Duodenal mucosa (tissue), 2 donors: ENCODE measurements at regions not wholly inside any gene's neighbourhood (a gene's known extent, or its start where the extent isn't known, plus 50 kb on each side); places are given as distances from the start of the nearest gene placed in this dataset.
"Not testable (repeated sequence)": the region's sequence is repeated elsewhere in the genome, so short reads cannot be mapped to it uniquely, and the experiment has no call there.

Experiments
- H3K27ac ChIP-seq: one replicate; pipeline ENCODE4 v1.7.0; 2013; ENCODE audit warnings: low read depth, low read length
- H3K27me3 ChIP-seq, 2 donors: one replicate each; pipeline ENCODE4 v1.7.0; 2013; ENCODE audit warnings: low read length in 2 of 2, control low read depth in 1 of 2; ENCODE audit not compliant: insufficient read depth in 2 of 2, control insufficient read depth in 1 of 2
- H3K36me3 ChIP-seq, 2 donors: one replicate each; pipeline ENCODE4 v1.7.0; 2013; ENCODE audit warnings: low read length in 2 of 2, control low read depth in 1 of 2; ENCODE audit not compliant: insufficient read depth in 2 of 2, control insufficient read depth in 1 of 2
- H3K4me1 ChIP-seq, 2 donors: one replicate each; pipeline ENCODE4 v1.7.0; 2013; ENCODE audit warnings: low read length in 2 of 2, control low read depth in 1 of 2; ENCODE audit not compliant: insufficient read depth in 2 of 2, control insufficient read depth in 1 of 2
- H3K4me3 ChIP-seq, 2 donors: one replicate each; pipeline ENCODE4 v1.7.0; 2013; ENCODE audit warnings: low read length in 2 of 2, low read depth in 1 of 2
- H3K9ac ChIP-seq, 2 donors: one replicate each; pipeline ENCODE4 v1.7.0; 2013; ENCODE audit warnings: low read length in 2 of 2, low read depth in 1 of 2
- H3K9me3 ChIP-seq, 2 donors: one replicate each; pipeline ENCODE4 v1.7.0; 2013; ENCODE audit warnings: low read length in 2 of 2, control low read depth in 1 of 2; ENCODE audit not compliant: control insufficient read depth in 1 of 2

DNA sequence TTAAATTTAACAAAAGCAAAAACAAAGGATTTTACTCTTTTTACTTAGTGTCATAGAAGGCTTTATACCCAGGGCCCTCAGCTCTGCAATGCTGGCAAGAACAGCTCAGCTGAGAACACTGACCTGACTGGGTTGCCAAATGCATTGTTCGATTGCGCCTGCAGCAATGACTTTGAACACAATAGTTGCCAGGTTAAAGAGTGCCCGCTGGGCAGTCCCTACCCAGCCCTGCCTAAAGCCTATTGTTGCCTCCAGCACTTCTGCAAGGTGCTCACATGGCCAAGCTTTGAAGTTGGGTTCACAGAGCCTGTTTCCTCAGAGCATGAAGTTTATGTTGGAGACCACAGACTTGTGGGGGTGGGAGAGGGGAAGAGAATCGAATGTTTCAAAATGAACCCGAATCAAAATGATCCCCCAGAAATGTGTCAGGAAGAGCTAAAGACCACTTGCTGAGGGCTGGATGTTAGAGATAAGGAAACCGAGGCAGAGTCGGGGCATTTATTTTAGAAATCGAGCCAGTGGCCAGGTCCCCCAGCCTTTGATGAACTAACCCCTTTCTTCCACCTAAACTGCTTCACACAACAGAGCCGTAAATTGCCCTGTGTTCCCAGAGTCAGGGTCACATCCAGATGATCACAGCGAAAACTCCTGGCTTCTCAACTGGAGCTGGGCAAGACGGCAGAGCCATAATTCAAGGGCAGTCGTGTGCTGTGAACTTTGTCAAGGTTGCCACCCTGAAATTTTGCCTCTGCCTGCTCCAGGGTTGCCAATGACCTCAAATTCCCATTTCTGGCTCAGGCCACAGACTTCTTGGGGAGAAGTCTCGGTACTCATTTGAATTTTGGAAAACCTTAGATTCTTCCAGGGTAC lies 55.0 kb downstream of the FOXA2 start:
- Histone ChIP-seq H3K4me3 (no peak overlapping the region), H3K27ac (no peak overlapping the region), H3K9me3 (no peaks in the 10 kb centered on the region), H3K27me3 (no peaks in the 10 kb centered on the region), H3K9ac (no peak overlapping the region), H3K36me3 (no peaks in the 10 kb centered on the region), H3K4me1 (no peaks in the 10 kb centered on the region)

- no peaks in the 10 kb centered on the region for H3K27me3 ChIP-seq
- no peaks in the 10 kb centered on the region for H3K36me3 ChIP-seq
- no peak overlapping the region for H3K27ac ChIP-seq
- no peak overlapping the region for H3K9ac ChIP-seq
- no peak overlapping the region for H3K4me3 ChIP-seq
- no peaks in the 10 kb centered on the region for H3K9me3 ChIP-seq
- H3K4me1 ChIP-seq, result peaks cover 0 to 4% of the 10 kb centered on the region in 2 donors
Observed at GRCh38 chr20:22526512-22527012, 57.8 kb downstream of the FOXA2 start.

DNA sequence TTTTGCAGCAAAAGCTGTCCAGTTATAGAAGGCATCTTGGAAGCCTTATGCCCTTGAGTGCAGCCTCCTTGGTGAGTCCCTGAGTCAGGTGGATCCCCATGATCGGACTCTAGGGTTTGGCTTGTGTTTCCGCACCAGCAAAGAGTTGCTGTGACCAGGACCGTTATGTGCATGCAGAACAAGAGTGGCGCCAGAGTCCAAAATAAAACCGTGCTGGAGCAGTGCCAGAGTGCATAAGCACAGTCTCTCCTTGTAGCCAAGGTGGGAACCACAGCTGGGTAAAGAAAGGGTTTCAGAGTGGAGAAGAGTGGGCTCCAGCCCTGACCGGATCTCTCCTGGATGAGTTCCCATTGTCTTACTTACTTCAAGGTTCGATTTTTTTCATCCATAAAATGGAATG lies 58.6 kb downstream of the FOXA2 start:
- peaks cover 0 to 4% of the 10 kb centered on the region in 2 donors for H3K4me1 ChIP-seq
- no peaks in the 10 kb centered on the region for H3K27me3 ChIP-seq
- no peak overlapping the region for H3K27ac ChIP-seq
- H3K9ac ChIP-seq, result no peak overlapping the region
- no peaks in the 10 kb centered on the region for H3K9me3 ChIP-seq
- H3K36me3 ChIP-seq, result no peaks in the 10 kb centered on the region
- H3K4me3 ChIP-seq, result no peak overlapping the region

DNA sequence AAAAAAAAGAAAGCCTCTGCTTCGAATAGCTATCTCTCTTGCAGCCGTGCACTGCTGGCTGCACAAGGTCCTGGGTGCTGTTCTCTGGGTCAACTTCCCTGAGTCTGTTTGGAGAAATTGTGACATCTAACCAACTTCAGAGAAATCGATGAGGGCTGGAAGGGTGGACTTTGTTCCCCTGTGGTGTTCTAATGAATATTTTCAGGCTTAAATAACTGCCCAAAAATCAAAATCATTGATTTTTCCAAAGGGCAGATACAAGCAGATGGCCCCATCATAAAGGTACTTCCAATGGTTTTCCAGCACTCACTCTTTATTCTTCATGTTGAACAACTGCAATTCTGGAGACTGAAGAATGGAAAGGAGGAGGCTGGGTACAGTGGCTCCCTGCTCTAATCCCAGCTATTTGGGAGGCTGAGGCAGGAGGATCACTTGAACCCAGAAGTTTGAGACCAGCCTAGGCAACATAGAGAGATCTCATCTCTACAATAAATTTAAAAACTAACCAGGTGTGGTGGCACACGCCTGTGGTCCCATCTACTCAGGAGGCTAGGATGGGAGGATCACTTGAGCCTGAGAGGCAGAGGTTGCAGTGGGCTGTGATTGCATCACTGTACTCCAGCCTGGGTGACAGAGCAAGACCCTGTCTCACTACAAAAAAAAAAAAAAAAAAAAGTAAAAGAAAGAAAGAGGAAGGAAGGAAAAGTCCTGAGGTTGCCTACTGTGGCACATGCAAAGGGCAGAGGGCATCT lies 59.1 kb downstream of the FOXA2 start:
- Histone ChIP-seq H3K4me1 (peaks cover 0 to 4% of the 10 kb centered on the region in 2 donors), H3K4me3 (no peak overlapping the region), H3K9ac (no peak overlapping the region), H3K27ac (no peak overlapping the region), H3K9me3 (no peaks in the 10 kb centered on the region), H3K36me3 (no peaks in the 10 kb centered on the region), H3K27me3 (no peaks in the 10 kb centered on the region)

DNA sequence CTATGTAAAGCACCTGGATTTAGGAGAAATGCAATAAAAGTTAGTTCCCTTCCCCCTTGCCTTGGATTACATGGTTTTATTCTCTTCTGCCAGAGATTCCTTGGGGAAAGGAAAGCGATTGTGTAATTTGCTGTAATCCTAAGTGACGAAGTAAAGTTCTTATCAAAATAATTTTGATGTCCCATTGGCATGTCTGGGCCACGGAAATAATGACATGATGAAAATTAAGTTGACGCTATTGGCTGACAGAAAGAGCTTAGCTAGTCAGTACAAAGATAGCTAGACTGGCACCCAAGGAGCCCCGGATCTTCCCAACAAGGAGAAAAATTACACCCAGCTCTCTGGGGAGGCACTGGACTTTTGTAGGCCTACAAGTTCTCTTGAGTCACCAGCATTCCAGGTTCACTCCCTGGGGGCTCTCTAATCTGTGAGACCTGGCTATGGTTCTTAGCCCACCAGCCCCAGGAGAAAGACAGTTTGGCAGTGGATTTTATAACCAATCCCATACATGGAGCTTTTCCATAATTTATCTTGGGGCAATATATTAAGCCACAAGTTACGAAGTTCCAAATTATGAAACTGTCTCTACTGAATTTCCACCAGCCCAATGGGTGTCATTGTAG lies 59.9 kb downstream of the FOXA2 start:
- Histone ChIP-seq H3K27me3 (no peaks in the 10 kb centered on the region), H3K27ac (no peak overlapping the region), H3K36me3 (no peaks in the 10 kb centered on the region), H3K9me3 (no peaks in the 10 kb centered on the region), H3K4me1 (peaks cover 0 to 4% of the 10 kb centered on the region in 2 donors), H3K9ac (no peak overlapping the region), H3K4me3 (no peak overlapping the region)

DNA sequence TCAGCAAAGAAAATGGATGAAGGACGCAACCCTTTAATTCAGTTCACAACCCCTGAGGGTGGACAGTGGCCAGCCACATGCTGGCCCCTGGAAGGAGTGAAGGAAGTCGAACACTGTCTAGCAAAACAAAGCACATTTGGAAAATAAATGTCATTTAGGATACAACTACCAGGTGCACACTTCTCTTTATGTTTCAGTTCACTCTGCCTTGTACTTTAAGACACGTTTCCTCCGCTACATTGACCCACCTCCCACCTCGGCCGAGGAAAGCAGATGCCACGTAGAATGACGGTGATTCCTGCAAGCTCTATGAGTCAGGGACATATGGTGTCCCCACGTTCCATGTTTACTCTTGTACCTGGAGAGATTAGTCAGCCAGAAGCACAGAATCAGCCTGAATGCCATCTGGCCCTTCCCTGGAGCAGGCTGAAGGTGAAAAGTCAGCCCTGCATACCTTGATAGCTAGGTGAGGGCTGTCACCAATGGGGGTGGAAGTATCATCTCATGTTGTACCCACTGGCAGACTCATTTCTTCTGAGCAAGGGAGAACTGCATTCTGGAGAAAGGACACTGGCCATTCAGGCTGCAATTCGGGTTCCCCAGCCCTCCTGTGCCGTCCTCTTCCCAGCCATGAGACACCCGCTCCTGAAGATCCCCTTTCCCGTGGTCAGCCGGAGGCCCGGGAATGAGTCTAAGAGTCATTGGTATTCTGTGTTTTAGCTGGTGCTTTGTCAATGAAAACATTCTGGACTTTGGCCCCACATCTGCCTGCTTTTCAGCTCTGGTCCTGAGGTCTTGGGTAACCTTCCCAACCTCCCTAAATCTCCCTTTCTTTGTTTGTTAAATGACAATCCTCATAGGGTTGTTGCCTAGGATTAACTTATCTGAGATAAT lies 60.6 kb downstream of the FOXA2 start:
- Histone ChIP-seq H3K9me3 (no peaks in the 10 kb centered on the region), H3K4me1 (peaks cover 0 to 4% of the 10 kb centered on the region in 2 donors), H3K27me3 (no peaks in the 10 kb centered on the region), H3K4me3 (no peak overlapping the region), H3K9ac (no peak overlapping the region), H3K27ac (peak overlapping the region; percentile 33), H3K36me3 (no peaks in the 10 kb centered on the region)

GRCh38 chr20:22523128-22523498 lies 61.3 kb downstream of the FOXA2 start:
- Histone ChIP-seq H3K9me3 (no peaks in the 10 kb centered on the region), H3K36me3 (no peaks in the 10 kb centered on the region), H3K4me3 (no peak overlapping the region), H3K27me3 (no peaks in the 10 kb centered on the region), H3K27ac (peak overlapping the region; percentile 33), H3K4me1 (peaks cover 0 to 4% of the 10 kb centered on the region in 2 donors), H3K9ac (no peak overlapping the region)

DNA sequence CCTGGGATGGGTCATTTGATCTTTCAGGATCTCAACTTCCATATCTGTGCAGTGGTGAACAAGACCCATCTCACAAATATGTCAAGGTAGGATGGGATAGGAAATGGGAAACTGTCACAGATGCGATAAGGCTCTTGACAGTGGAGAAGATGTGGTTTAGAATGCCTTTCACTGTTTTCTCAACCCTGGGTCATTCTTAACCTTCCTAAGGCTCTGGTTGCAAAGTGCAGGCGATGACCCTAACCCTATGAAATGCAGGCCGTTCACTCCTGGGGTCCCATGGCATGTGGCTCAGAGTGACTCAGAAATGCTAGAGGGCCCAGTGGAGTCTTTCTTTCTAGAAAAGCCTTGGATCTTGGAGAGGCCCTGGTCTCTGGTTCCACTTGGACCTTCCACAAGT lies 61.7 kb downstream of the FOXA2 start:
- H3K27ac ChIP-seq, result no peak overlapping the region
- no peaks in the 10 kb centered on the region for H3K36me3 ChIP-seq
- H3K4me3 ChIP-seq, result no peak overlapping the region
- H3K4me1 ChIP-seq, result peaks cover 0 to 4% of the 10 kb centered on the region in 2 donors
- no peaks in the 10 kb centered on the region for H3K9me3 ChIP-seq
- H3K9ac ChIP-seq, result no peak overlapping the region
- H3K27me3 ChIP-seq, result no peaks in the 10 kb centered on the region

DNA sequence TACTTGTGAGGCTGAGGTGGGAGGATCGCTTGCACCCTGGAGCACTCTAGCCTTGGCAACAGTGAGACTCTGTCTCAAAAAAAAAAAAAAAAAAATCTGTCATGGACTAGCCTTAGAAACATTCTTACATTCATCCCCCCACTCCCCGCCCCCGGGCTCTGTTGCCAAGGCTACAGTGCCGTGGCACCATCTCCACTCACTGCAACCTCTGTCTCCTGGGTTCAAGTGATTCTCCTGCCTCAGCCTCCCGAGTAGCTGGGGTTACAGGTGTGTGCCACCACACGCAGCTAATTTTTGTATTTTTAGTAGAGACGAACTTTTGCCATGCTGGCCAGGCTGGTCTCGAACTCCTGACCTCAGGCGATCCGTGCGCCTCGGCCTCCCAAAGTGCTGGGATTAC lies 62.4 kb downstream of the FOXA2 start:
- H3K4me1 ChIP-seq, H3K36me3 ChIP-seq, H3K27ac ChIP-seq, H3K9me3 ChIP-seq, H3K9ac ChIP-seq, H3K27me3 ChIP-seq, H3K4me3 ChIP-seq: not testable (repeated sequence)
